Dedifferentiated amniotic fluid mesenchymal stem cell (primary cell): ENCODE measurements at regions not wholly inside any gene's neighbourhood (a gene's known extent, or its start where the extent isn't known, plus 50 kb on each side); places are given as distances from the start of the nearest gene placed in this dataset.

Source experiments
- DNase-seq: peaks from one replicate; pipeline ENCODE4 v3.0.0-alpha.2; 2016; ENCODE audit errors: extremely low spot score

GRCh38 chr1:42034426-42034825, 115.7 kb upstream of the HIVEP3 start:
- DNase-seq = no peak

- DNase-seq = no peak
Measured at GRCh38 chr1:42033629-42034028, 114.9 kb upstream of the HIVEP3 start.

GRCh38 chr1:42017730-42018129, 99.0 kb upstream of the HIVEP3 start:
- no peak for DNase-seq

- no peak for DNase-seq
Measured at GRCh38 chr1:42017259-42017658, 98.5 kb upstream of the HIVEP3 start.

GRCh38 chr1:42014823-42015222, 96.1 kb upstream of the HIVEP3 start:
- DNase-seq = no peak

GRCh38 chr1:42013881-42014470, 95.3 kb upstream of the HIVEP3 start:
- DNase-seq = no peak

- no peak for DNase-seq
Measured at GRCh38 chr1:42012852-42013251, 94.1 kb upstream of the HIVEP3 start.

- DNase-seq = no peak
Measured at GRCh38 chr1:42010381-42010780, 91.7 kb upstream of the HIVEP3 start.

GRCh38 chr1:42008264-42008663, 89.5 kb upstream of the HIVEP3 start:
- no peak for DNase-seq

- DNase-seq = no peak
Measured at GRCh38 chr1:42006836-42007235, 88.1 kb upstream of the HIVEP3 start.

GRCh38 chr1:42006093-42006492, 87.4 kb upstream of the HIVEP3 start:
- no peak for DNase-seq

GRCh38 chr1:42005530-42005929, 86.8 kb upstream of the HIVEP3 start:
- DNase-seq = no peak

GRCh38 chr1:42004860-42005259, 86.1 kb upstream of the HIVEP3 start:
- no peak for DNase-seq

- DNase-seq = no peak
Measured at GRCh38 chr1:42004322-42004721, 85.6 kb upstream of the HIVEP3 start.

GRCh38 chr1:42003433-42003832, 84.7 kb upstream of the HIVEP3 start:
- DNase-seq = no peak

- DNase-seq = no peak
Measured at GRCh38 chr1:42002220-42002619, 83.5 kb upstream of the HIVEP3 start.

- DNase-seq = no peak
Measured at GRCh38 chr1:42000766-42001165, 82.0 kb upstream of the HIVEP3 start.

GRCh38 chr1:41999884-42000283, 81.2 kb upstream of the HIVEP3 start:
- DNase-seq = no peak

GRCh38 chr1:41998250-41998649, 79.5 kb upstream of the HIVEP3 start:
- no peak for DNase-seq

GRCh38 chr1:41997153-41997552, 78.4 kb upstream of the HIVEP3 start:
- DNase-seq = no peak

- no peak for DNase-seq
Measured at GRCh38 chr1:41995441-41996130, 76.9 kb upstream of the HIVEP3 start.

- DNase-seq = no peak
Measured at GRCh38 chr1:41994195-41994894, 75.6 kb upstream of the HIVEP3 start.

- DNase-seq = no peak
Measured at GRCh38 chr1:41983451-41983850, 64.7 kb upstream of the HIVEP3 start.
